Left ventricle myocardium inferior (tissue), 1 donor: ENCODE measurements at regions not wholly inside any gene's neighbourhood (a gene's known extent, or its start where the extent isn't known, plus 50 kb on each side); places are given as distances from the start of the nearest gene placed in this dataset.

Source experiments
- DNase-seq: peaks from one replicate; pipeline ENCODE4 v3.0.0-alpha.2; 2020
- H3K27ac ChIP-seq: fragments of 200-600 bp; replicated peaks from 2 replicates; pipeline ENCODE4 v1.8.0; 2021
- H3K27me3 ChIP-seq: fragments of 200-600 bp; 2 replicates; pipeline ENCODE4 v1.8.0; 2021; ENCODE audit warnings: low read depth
- H3K36me3 ChIP-seq: fragments of 200-600 bp; 2 replicates; pipeline ENCODE4 v1.8.0; 2021
- H3K4me1 ChIP-seq: fragments of 200-600 bp; 2 replicates; pipeline ENCODE4 v1.8.0; 2021
- H3K4me3 ChIP-seq: fragments of 200-600 bp; 2 replicates; pipeline ENCODE4 v1.8.0; 2021; ENCODE audit warnings: mild to moderate bottlenecking, moderate library complexity
- H3K9me3 ChIP-seq: fragments of 200-600 bp; replicated peaks from 2 replicates; pipeline ENCODE4 v1.8.0; 2021
- CTCF ChIP-seq: fragments of 200-600 bp; IDR thresholded peaks from 2 replicates; pipeline ENCODE4 v1.8.0; 2021; ENCODE audit warnings: antibody characterized with exemption, mild to moderate bottlenecking, borderline replicate concordance
- intact Hi-C: fragments of 100-400 bp; cut with micrococcal nuclease; formaldehyde crosslinking; loops from one replicate; pipeline ENCODE4 v1.11.0; 2022
- donor health status: DM: no; HTN: yes; CAD: no; lungs with severe emphysema.

- Histone ChIP-seq H3K4me1 (no peaks in the 10 kb centered on the region), H3K36me3 (no peaks in the 10 kb centered on the region), H3K4me3 (no peak overlapping the region), H3K27ac (no peak overlapping the region), H3K27me3 (peaks cover 12% of the 10 kb centered on the region), H3K9me3 (no peaks in the 10 kb centered on the region)
- DNase-seq = no peak
- intact Hi-C loops = no loop called here
- no peak for TF ChIP-seq CTCF
Observed at GRCh38 chr10:128360783-128361182, 234.6 kb upstream of the MKI67 start.

DNA sequence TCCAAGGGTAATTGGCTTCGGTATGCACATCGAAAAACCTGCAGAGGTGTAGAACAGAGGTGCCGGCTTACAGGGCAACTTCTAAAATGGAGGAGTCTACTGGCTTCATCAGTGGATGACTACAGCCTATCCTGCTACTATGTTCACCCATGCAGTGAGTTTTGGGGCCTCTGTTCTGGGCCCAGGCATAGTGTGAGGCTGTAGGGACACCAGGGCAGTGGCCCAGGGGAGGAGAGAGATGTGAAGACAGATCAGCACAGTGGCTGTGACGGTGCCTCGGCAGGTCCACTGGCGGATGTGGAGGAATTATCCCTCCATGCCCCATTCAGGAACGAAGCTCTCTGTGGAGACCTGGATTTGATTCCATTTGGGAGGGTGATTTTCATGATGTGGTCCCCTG is 235.3 kb upstream of the MKI67 start:
- H3K27ac ChIP-seq = no peak overlapping the region

DNA sequence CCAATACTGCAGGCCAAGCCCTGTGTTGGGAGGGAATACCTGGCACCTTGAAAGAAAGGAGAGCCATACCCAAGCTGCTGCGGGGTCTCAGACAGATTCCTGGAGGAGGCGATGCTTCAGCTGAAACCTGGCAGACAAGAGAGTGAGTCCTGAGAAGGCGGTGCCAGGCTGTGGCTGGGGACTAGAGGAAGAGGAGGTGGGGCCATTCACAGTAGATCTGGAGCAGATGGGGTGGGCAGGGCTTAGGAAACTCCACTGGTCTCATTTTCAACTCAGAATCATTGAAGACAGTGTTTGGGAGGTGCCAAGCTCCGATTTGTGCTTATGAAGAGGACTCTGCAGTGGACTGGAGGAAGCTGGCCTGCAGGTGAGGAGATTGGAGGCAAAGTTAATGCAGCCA is 236.3 kb upstream of the MKI67 start:
- Histone ChIP-seq H3K27me3 (peaks cover 29% of the 10 kb centered on the region), H3K27ac (no peak overlapping the region), H3K36me3 (no peaks in the 10 kb centered on the region), H3K9me3 (no peaks in the 10 kb centered on the region), H3K4me1 (no peaks in the 10 kb centered on the region), H3K4me3 (no peak overlapping the region)
- no peak for TF ChIP-seq CTCF
- no peak for DNase-seq
- intact Hi-C loops = no loop called here

More for the DNA sequence above, 235.3 kb upstream of the MKI67 start:
- Histone ChIP-seq H3K27me3 (peaks cover 19% of the 10 kb centered on the region), H3K9me3 (no peaks in the 10 kb centered on the region), H3K4me3 (no peak overlapping the region), H3K36me3 (no peaks in the 10 kb centered on the region), H3K4me1 (no peaks in the 10 kb centered on the region)
- no peak for DNase-seq
- no peak for TF ChIP-seq CTCF
- intact Hi-C loops = no loop called here

- Histone ChIP-seq H3K36me3 (no peaks in the 10 kb centered on the region), H3K27ac (no peak overlapping the region), H3K4me3 (no peak overlapping the region), H3K27me3 (peaks cover 49% of the 10 kb centered on the region), H3K9me3 (no peaks in the 10 kb centered on the region), H3K4me1 (no peaks in the 10 kb centered on the region)
- TF ChIP-seq CTCF = no peak
- intact Hi-C loops = no loop called here
- no peak for DNase-seq
Observed at GRCh38 chr10:128364631-128365030, 238.4 kb upstream of the MKI67 start.

GRCh38 chr10:128365156-128365725 is 239.0 kb upstream of the MKI67 start:
- Histone ChIP-seq H3K9me3 (no peaks in the 10 kb centered on the region), H3K4me3 (no peak overlapping the region), H3K27ac (no peak overlapping the region), H3K27me3 (peaks cover 49% of the 10 kb centered on the region), H3K4me1 (no peaks in the 10 kb centered on the region), H3K36me3 (no peaks in the 10 kb centered on the region)
- DNase-seq = no peak
- no peak for TF ChIP-seq CTCF
- intact Hi-C loops = no loop called here
